Midbrain (tissue), 1 donor: ENCODE measurements at regions not wholly inside any gene's neighbourhood (a gene's known extent, or its start where the extent isn't known, plus 50 kb on each side); places are given as distances from the start of the nearest gene placed in this dataset.

ENCODE experiments used
- DNase-seq: peaks from one replicate; lab custom pipeline; 2025; lab: John Stamatoyannopoulos, UW

GRCh38 chr6:109226353-109226752 is 131.0 kb downstream of the CEP57L1 start:
- DNase-seq, result no peak

- DNase-seq, result no peak
Observed at GRCh38 chr6:109225946-109226345, 130.6 kb downstream of the CEP57L1 start.

DNA sequence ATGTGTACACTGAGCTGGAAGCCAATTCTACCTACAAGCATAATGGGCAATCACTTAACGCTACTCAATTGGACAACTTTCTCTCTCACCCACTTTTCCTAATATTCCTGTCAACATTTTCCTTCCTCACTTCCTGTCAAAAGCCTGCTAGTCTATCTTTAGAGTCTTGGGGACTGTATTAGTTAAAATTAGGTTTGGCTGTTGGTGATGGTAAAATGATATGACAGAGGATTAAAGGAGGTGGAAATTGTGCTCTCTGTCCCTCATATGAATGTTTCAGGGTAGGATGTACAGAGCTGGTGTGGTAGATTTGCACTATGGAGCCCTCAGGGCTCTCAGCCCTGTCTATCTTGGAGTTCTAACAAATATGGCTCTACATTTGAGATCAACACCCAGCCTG is 129.7 kb downstream of the CEP57L1 start:
- DNase-seq, result no peak

GRCh38 chr6:109224107-109224875 is 129.0 kb downstream of the CEP57L1 start:
- no peak for DNase-seq

DNA sequence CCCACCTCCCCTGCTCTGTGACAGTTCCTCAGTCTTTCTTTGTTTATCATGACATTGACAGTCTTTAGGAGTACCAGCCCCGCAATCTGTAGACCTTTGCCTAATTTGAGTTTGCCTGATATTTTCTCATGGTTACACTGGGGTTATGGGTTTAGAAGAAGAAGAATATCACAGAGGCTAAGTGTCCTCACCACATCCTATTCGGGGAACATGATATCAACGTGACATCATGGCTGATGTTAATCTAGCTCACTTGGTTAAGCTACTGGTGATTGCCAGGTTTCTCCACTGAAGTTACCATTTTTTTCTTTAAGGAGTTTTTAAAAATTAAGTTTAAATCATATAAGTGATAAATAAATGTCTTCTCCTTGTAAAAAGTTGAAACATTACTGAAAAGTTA is 127.5 kb downstream of the CEP57L1 start:
- no peak for DNase-seq

- no peak for DNase-seq
Observed at GRCh38 chr6:109221543-109222195, 126.4 kb downstream of the CEP57L1 start.
